Esophagus squamous epithelium (tissue), 5 donors: ENCODE measurements at regions not wholly inside any gene's neighbourhood (a gene's known extent, or its start where the extent isn't known, plus 50 kb on each side); places are given as distances from the start of the nearest gene placed in this dataset.

Experiments
- DNase-seq: peaks from one replicate; lab custom pipeline; 2025; lab: John Stamatoyannopoulos, UW
- H3K27ac ChIP-seq, 4 donors: fragments of 200-600 bp; sonication (generic); one replicate each; pipeline ENCODE4 v1.5.1; 2016 to 2019; ENCODE audit warnings: mild to moderate bottlenecking in 1 of 4
- H3K27me3 ChIP-seq, 4 donors: fragments of 200-600 bp; sonication (generic); 1 replicate in 3 of 4; 2 replicates in 1 of 4; pipeline versions ENCODE4 v1.5.1 to v1.6.0; 2017 to 2021; ENCODE audit warnings: antibody characterized with exemption in 1 of 4
- H3K36me3 ChIP-seq, 3 donors: fragments of 200-600 bp; sonication (generic); one replicate each; pipeline ENCODE4 v1.5.1; 2016 to 2019
- H3K4me1 ChIP-seq, 3 donors: fragments of 200-600 bp; sonication (generic); one replicate each; pipeline ENCODE4 v1.5.1; 2017 to 2019
- H3K4me3 ChIP-seq, 4 donors: fragments of 200-600 bp; sonication (generic); 1 replicate in 3 of 4; 2 replicates in 1 of 4; pipeline ENCODE4 v1.5.1; 2016 to 2019; ENCODE audit warnings: mild to moderate bottlenecking in 2 of 4, moderate library complexity in 1 of 4
- H3K9me3 ChIP-seq, 3 donors: fragments of 200-600 bp; sonication (generic); one replicate each; pipeline ENCODE4 v1.5.1; 2016 to 2019
- POLR2A ChIP-seq, 4 donors: fragments of 450-650 bp; IDR thresholded peaks; one replicate each; pipeline ENCODE4 v1.6.1; 2017; ENCODE audit warnings: antibody characterized with exemption in 4 of 4, mild to moderate bottlenecking in 4 of 4, moderate library complexity in 3 of 4
- WGBS, 2 donors: methylation state at CpG; one replicate each; pipeline ENCODE4 v1.1.5; 2018; 5-methylcytosine and 5-hydroxymethylcytosine counted together
- intact Hi-C: fragments of 100-400 bp; cut with DNase I; formaldehyde crosslinking; loops from one replicate; pipeline ENCODE4 v1.15.0; 2022
- TF ChIP-seq, protein P1 (sequence below), 6 experiments: fragments of 450-650 bp in 4 of 6; fragments of 200-600 bp in 2 of 6; sonication (generic) in 2 of 6; IDR thresholded peaks; one replicate each; pipeline ENCODE4 v1.5.1; 2016 to 2019; ENCODE audit warnings: antibody characterized with exemption in 6 of 6, mild to moderate bottlenecking in 4 of 6, moderate library complexity in 4 of 6
- donor health status: DM: yes; HTN: yes; CAD: no.

DNA sequence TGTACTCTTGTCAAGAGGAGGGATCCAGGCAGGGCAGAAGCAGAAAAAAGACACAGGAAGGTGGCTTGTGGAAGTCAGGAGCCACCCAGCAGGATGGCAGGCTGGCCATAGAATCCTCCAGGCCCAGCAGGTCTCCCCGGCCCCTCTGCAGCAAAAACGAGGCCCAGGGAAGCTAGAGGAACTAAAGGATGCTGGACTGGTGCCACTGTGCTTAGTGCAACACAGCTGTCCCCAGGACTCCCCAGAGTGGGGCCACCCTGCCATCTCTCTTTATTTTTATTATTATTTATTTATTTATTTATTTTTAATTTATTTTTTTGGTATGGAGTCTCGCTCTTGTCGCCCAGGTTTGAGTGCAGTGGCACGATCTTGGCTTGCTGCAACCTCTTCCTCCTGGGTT, 54.1 kb downstream of the PITPNM2 start:
- intact Hi-C loops, result no loop called here

DNA sequence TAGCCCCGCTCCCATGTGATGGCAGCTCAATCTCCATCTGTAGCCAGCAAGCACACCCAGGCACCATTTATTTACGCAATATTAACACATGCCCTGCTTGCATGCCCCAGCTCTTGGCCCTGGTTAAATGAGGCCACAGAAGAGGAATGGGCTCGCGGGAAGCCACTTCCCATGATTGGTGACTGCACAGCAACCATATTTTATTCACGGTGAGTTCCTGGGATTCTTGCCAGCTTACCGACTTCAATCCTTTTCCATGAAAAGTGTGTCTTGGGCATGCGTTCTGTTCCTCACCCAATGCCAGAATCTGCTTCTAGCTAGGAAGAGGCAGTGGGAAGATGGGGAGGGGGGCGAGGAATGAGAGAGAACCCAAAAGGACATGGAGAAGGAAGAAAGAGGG, 54.7 kb downstream of the PITPNM2 start:
- Histone ChIP-seq H3K27me3 (no peaks in the 10 kb centered on the region), H3K9me3 (no peaks in the 10 kb centered on the region), H3K4me3 (no peak overlapping the region), H3K27ac (peak overlapping the region in 3 of 4 donors; percentile 54 to 83 (median 80)), H3K36me3 (peaks cover 0 to under 1% (median 0%) of the 10 kb centered on the region in 3 donors), H3K4me1 (peaks cover 18 to 65% (median 38%) of the 10 kb centered on the region in 3 donors)
- DNase-seq, result no peak
- intact Hi-C loops, result no loop called here
- TF ChIP-seq, protein P1, sequence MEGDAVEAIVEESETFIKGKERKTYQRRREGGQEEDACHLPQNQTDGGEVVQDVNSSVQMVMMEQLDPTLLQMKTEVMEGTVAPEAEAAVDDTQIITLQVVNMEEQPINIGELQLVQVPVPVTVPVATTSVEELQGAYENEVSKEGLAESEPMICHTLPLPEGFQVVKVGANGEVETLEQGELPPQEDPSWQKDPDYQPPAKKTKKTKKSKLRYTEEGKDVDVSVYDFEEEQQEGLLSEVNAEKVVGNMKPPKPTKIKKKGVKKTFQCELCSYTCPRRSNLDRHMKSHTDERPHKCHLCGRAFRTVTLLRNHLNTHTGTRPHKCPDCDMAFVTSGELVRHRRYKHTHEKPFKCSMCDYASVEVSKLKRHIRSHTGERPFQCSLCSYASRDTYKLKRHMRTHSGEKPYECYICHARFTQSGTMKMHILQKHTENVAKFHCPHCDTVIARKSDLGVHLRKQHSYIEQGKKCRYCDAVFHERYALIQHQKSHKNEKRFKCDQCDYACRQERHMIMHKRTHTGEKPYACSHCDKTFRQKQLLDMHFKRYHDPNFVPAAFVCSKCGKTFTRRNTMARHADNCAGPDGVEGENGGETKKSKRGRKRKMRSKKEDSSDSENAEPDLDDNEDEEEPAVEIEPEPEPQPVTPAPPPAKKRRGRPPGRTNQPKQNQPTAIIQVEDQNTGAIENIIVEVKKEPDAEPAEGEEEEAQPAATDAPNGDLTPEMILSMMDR (IDR thresholded peaks at IDR 0.05), result no peak
- TF ChIP-seq POLR2A (IDR thresholded peaks at IDR 0.05), result no peak
- 74 to 78% methylated on average over 7 of the region's 8 CpGs for WGBS, 2 donors

More for the DNA sequence above, 54.1 kb downstream of the PITPNM2 start:
- 80 to 89% methylated on average over 5 of the region's 5 CpGs for WGBS, 2 donors
- Histone ChIP-seq H3K9me3 (no peaks in the 10 kb centered on the region), H3K36me3 (peaks cover 0 to 6% (median 0%) of the 10 kb centered on the region in 3 donors), H3K4me1 (peaks cover 18 to 65% (median 38%) of the 10 kb centered on the region in 3 donors), H3K27ac (peak overlapping the region in 2 of 4 donors; percentile 54 to 80), H3K27me3 (no peaks in the 10 kb centered on the region), H3K4me3 (no peak overlapping the region)
- no peak for DNase-seq
- no peak for TF ChIP-seq POLR2A (IDR thresholded peaks at IDR 0.05)
- TF ChIP-seq, protein P1 (IDR thresholded peaks at IDR 0.05), result no peak

DNA sequence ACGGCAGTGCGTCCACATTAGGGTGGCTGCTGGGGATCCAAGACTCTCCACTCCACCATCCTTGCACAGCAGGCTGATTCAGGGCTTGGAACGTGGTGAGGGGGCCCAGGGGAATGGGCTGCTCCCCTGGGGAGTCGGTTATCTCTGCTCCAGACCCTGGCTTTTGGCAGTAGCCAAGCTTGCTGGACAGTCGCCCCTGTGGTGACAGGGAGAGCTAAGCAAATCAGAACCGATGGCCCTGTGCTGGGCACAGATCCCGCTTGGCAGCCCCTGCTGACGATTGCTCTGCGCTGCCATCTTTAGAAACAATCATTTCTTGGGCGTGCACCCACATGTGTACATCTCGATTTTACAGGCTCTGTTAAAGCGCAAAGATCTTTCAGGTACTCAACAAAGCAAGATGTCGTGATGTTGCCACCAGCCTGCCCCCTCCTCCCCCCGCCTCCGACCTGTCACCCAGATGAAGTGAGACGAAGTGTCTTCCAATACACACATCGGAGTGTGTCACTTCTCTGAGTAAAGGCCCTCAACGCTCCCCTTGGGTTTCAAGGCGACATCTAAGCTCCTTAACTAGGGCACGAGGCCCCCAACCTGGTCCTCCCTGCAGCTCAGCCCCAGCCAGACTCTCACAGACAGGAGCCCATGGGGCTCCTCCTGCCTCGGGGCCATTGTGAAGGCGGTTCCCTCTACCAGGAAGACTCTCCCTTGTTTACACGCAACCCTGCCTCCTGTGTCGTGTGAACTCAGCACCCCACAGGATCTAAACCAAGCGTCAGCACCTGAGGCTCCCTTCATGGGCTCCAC, 55.6 kb downstream of the PITPNM2 start:
- no peak for DNase-seq
- TF ChIP-seq, protein P1 (IDR thresholded peaks at IDR 0.05), result no peak
- no peak for TF ChIP-seq POLR2A (IDR thresholded peaks at IDR 0.05)
- H3K27me3 ChIP-seq, result no peaks in the 10 kb centered on the region
- H3K9me3 ChIP-seq, result no peaks in the 10 kb centered on the region
- no peaks in the 10 kb centered on the region for H3K36me3 ChIP-seq
- no peak overlapping the region for H3K4me3 ChIP-seq
- peak overlapping the region in 3 of 4 donors; percentile 68 to 83 (median 80) for H3K27ac ChIP-seq
- intact Hi-C loops, result no loop called here
- WGBS, 2 donors, result 65 to 75% methylated on average over 17 to 18 of the region's 25 CpGs
- peaks cover 18 to 65% (median 38%) of the 10 kb centered on the region in 3 donors for H3K4me1 ChIP-seq

DNA sequence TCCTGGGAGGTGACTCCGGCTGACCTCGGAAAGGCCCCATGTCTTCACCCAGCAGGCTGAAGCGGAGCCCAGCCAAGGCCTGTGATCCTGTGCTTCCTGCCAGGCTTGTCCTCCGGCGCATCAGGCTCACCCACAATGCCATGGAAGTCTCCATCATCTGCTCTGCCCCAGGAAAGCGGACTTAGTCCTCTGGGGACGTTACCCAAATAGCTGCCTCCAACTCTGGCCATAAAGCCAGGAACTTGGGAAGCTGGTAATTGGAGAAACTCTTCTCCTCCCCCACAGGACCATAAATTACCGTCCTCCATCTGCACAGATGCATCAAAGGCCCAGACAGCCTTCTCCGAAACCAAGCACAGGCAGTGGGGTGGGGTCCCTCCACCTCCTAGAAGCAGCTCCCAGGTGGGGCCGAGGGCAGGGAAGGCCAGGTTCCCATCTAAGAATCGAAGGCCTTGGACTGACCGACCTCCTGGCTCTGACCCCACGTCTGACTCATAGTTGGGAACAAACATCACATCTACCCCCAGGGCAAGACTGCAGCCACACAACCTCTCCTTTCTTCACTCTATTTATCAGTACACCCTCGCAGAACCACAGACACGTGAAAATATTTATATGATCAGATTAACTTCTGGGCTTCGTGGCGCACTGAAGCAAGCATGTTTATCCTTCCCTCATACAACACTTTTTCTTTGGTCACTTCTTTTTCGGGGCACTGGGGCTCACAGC, 56.4 kb downstream of the PITPNM2 start:
- peaks cover 18 to 65% (median 38%) of the 10 kb centered on the region in 3 donors for H3K4me1 ChIP-seq
- intact Hi-C loops, result no loop called here
- peak overlapping the region in 3 of 4 donors; percentile 68 to 83 (median 80) for H3K27ac ChIP-seq
- no peaks in the 10 kb centered on the region for H3K36me3 ChIP-seq
- no peak overlapping the region for H3K4me3 ChIP-seq
- H3K9me3 ChIP-seq, result no peaks in the 10 kb centered on the region
- H3K27me3 ChIP-seq, result no peaks in the 10 kb centered on the region
- TF ChIP-seq, protein P1 (IDR thresholded peaks at IDR 0.05), result no peak
- TF ChIP-seq POLR2A (IDR thresholded peaks at IDR 0.05), result no peak
- no peak for DNase-seq
- WGBS, 2 donors, result 30 to 36% methylated on average over 9 to 10 of the region's 18 CpGs

DNA sequence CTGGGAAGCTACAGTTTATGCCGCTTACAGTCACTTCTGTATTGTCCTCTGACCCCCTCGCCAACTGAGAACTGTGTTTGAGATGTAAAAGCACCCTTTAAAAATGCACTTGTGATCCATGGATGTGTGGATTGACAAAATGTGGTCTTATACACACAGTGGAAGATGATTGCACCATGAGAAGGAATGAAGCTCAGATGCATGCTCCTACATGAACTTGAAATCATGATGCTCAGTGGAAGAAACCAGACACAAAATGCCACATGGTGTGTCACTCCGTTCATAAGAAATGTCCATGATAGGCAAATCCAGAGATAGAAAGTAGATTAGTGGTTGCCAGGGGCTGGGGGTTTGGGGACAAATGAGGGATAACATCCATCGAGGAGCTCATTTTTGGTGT, 58.0 kb downstream of the PITPNM2 start:
- H3K27me3 ChIP-seq, result no peaks in the 10 kb centered on the region
- H3K36me3 ChIP-seq, result no peaks in the 10 kb centered on the region
- no peak for TF ChIP-seq POLR2A (IDR thresholded peaks at IDR 0.05)
- TF ChIP-seq, protein P1 (IDR thresholded peaks at IDR 0.05), result no peak
- WGBS, 2 donors, result 84 to 99% methylated on average over 4 of the region's 4 CpGs
- H3K4me1 ChIP-seq, result peaks cover 18 to 53% (median 35%) of the 10 kb centered on the region in 3 donors
- no peak overlapping the region for H3K4me3 ChIP-seq
- peak overlapping the region in 3 of 4 donors; percentile 31 to 53 (median 39) for H3K27ac ChIP-seq
- intact Hi-C loops, result no loop called here
- DNase-seq, result no peak
- H3K9me3 ChIP-seq, result no peaks in the 10 kb centered on the region
